Ovary (tissue), 3 donors: ENCODE measurements at regions not wholly inside any gene's neighbourhood (a gene's known extent, or its start where the extent isn't known, plus 50 kb on each side); places are given as distances from the start of the nearest gene placed in this dataset.

Experiments used
- CTCF ChIP-seq, 3 donors: fragments of 450-650 bp in 2 of 3; fragments of 200-600 bp in 1 of 3; IDR thresholded peaks; one replicate each; pipeline versions ENCODE4 v1.5.1 to v1.8.0; 2016 to 2022; ENCODE audit warnings: antibody characterized with exemption in 3 of 3, mild to moderate bottlenecking in 1 of 3
- POLR2A ChIP-seq: fragments of 450-650 bp; IDR thresholded peaks from one replicate; pipeline ENCODE4 v1.6.1; 2017; ENCODE audit warnings: antibody characterized with exemption, mild to moderate bottlenecking, moderate library complexity
- donor health status: DM: no; HTN: no; CAD: no.

GRCh38 chr12:67002720-67003119 is 266.4 kb upstream of the CAND1 start:
- TF ChIP-seq CTCF (IDR thresholded peaks at IDR 0.05) (no peak), POLR2A (no peak)
